ENCODE measurements at regions not wholly inside any gene's neighbourhood (a gene's known extent, or its start where the extent isn't known, plus 50 kb on each side); places are given as distances from the start of the nearest gene placed in this dataset.
"Not testable (repeated sequence)": the region's sequence is repeated elsewhere in the genome, so short reads cannot be mapped to it uniquely, and the experiment has no call there.

DNA sequence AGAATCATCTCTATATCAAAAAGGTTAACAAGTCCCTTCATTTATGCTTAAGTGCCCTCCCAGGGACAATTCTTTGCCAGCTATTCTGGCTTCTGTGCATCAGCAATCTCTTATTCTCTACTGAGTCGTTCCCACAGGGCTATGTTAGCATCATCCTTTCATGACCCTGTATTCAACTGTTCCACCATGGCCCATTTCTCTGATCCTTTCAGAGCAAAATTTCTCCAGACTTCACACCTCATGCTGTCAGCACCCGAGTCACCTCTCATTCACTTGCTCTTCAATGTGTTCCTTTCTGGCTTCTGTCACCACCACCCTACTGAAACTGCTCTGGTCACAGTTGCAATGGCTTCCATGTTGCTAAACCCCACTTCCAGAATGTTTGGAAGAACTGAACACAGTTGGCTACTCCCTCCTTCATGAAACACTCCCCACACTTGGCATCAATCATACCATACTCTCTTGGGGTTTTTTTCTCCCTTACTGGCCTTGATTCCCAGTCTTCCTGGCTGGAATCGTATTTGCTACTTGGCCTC is 159.5 kb upstream of the HMGA2 start:
- no peaks in the 10 kb centered on the region for H3K4me1 ChIP-seq (ENCODE audit: control insufficient read depth, insufficient read depth, low read length)
- no peaks in the 10 kb centered on the region for H3K36me3 ChIP-seq (ENCODE audit: control insufficient read depth, insufficient read depth, low read length)
- H3K9me3 ChIP-seq (ENCODE audit: control insufficient read depth, low read length) = no peaks in the 10 kb centered on the region
- H3K4me3 ChIP-seq (ENCODE audit: low read length) = no peak overlapping the region
- no peaks in the 10 kb centered on the region for H3K27me3 ChIP-seq (ENCODE audit: control insufficient read depth, insufficient read depth, low read length)
- H3K9ac ChIP-seq (ENCODE audit: low read length) = no peak overlapping the region

DNA sequence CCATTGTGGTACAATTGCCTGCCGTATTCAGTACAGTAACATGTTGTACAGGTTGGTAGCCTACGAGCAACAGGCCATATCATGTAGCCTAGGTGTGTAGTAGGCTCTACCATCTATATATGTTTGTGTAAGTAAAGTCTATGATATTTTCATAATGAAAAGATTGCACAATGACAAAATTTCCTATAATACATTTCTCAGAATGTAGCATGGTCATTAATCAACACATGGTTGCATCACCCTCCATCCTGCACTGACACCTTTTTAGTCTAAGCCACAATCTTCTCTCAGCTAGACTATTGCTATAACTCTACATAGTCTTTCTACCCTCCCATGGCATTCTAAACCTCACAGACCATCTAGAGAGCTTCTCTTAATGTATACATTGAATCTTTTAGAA is 158.5 kb upstream of the HMGA2 start:
- Histone ChIP-seq H3K9ac (ENCODE audit: low read length) (no peak overlapping the region), H3K4me3 (ENCODE audit: low read length) (no peak overlapping the region), H3K36me3 (ENCODE audit: control insufficient read depth, insufficient read depth, low read length) (no peaks in the 10 kb centered on the region), H3K9me3 (ENCODE audit: control insufficient read depth, low read length) (no peaks in the 10 kb centered on the region), H3K27me3 (ENCODE audit: control insufficient read depth, insufficient read depth, low read length) (no peaks in the 10 kb centered on the region), H3K4me1 (ENCODE audit: control insufficient read depth, insufficient read depth, low read length) (no peaks in the 10 kb centered on the region)

DNA sequence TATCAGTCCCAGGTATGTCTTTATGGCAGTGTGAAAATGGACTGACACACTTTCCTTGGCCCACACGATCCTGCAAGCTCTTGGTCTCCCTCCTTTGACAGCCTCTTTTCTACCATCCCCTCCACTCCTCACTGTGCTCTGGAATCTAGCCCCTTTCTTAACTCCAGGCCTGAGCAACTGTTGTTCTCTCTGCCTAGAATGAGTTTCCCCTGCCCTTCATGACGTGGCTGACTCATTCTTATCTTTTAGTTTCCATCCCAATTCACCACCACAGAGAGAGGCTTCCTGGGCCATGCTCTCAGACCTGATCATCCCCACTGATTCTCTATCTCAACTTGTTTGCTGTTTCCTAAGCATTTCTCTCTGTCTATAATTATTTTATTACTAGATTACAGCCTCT is 157.4 kb upstream of the HMGA2 start:
- Histone ChIP-seq H3K9ac (ENCODE audit: low read length) (no peak overlapping the region), H3K27me3 (ENCODE audit: control insufficient read depth, insufficient read depth, low read length) (no peaks in the 10 kb centered on the region), H3K9me3 (ENCODE audit: control insufficient read depth, low read length) (no peaks in the 10 kb centered on the region), H3K36me3 (ENCODE audit: control insufficient read depth, insufficient read depth, low read length) (no peaks in the 10 kb centered on the region), H3K4me3 (ENCODE audit: low read length) (no peak overlapping the region), H3K4me1 (ENCODE audit: control insufficient read depth, insufficient read depth, low read length) (no peaks in the 10 kb centered on the region)

DNA sequence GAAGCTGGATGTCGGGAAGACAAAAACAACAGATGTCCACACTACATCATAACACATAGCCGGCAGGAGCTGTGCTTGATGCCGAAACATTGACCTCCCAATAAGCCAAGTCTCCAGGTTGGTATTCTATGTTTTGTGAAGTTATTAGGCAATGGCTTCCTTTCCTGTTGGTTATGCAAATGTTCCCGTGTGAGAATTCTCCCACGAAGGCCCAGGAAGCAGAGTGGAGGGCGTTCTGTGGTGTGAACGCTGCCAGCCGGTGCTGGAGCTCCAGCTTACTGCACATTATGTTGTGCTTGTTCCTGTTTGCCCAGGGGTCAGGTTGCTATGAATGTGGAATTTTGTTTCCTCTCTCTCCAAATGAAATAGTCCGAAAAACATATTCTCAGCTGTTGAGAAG is 156.4 kb upstream of the HMGA2 start:
- Histone ChIP-seq H3K4me3 (ENCODE audit: low read length) (no peak overlapping the region), H3K36me3 (ENCODE audit: control insufficient read depth, insufficient read depth, low read length) (no peaks in the 10 kb centered on the region), H3K9me3 (ENCODE audit: control insufficient read depth, low read length) (no peaks in the 10 kb centered on the region), H3K4me1 (ENCODE audit: control insufficient read depth, insufficient read depth, low read length) (no peaks in the 10 kb centered on the region), H3K9ac (ENCODE audit: low read length) (no peak overlapping the region), H3K27me3 (ENCODE audit: control insufficient read depth, insufficient read depth, low read length) (no peaks in the 10 kb centered on the region)

DNA sequence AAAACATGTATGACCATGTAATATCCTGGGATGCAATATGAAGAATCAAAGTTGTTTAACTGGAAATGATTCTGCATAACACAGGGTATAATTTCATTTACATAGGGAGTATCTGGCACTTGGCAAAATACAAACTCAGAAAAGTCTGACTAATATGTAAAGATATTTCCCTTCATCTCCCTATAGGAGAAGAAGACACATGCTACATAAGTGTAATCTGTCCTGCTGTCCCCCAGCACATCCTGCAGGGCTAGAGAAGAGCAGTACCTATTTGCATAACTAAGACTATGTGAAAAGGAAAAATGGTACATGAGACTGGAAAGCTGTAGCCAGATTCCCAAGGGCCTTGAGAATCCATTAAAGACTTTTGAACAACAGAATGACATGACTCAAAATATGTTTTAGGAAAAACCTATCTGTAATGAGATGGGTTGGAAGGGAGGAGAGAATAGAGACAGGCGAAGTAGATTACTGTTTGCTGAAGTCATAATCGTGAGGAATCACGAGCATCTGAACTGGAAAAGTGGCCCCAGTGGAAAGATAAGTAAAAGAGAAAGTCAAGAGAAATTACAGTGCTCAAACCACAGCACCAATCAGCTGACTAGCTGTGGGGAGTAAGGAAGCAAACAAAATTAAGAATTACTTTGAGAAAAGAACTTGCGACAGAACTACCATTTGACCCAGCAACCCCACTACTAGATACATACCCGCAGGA is 155.1 kb upstream of the HMGA2 start:
- Histone ChIP-seq H3K4me3 (ENCODE audit: low read length) (no peak overlapping the region), H3K9ac (ENCODE audit: low read length) (no peak overlapping the region), H3K4me1 (ENCODE audit: control insufficient read depth, insufficient read depth, low read length) (no peaks in the 10 kb centered on the region), H3K9me3 (ENCODE audit: control insufficient read depth, low read length) (no peaks in the 10 kb centered on the region), H3K36me3 (ENCODE audit: control insufficient read depth, insufficient read depth, low read length) (no peaks in the 10 kb centered on the region), H3K27me3 (ENCODE audit: control insufficient read depth, insufficient read depth, low read length) (no peaks in the 10 kb centered on the region)

DNA sequence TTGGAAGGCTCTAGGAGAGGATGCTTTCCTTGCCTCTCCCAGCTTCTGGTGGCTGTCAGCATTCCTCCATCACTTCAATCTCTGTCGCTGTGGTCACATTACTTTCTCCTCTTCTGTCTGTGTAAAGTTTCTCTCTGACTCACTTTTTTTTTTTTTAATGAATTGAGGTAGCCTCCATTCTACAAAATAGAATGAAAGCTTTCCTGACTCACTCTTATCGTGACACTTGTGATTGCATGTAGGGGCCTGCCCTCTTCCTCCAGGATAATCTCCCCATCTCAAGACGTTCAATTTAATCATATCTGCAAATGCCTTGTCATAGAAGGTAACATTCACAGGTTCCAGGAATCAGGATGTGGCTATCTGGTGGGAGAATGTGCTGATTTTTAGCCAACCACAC is 153.5 kb upstream of the HMGA2 start:
- Histone ChIP-seq H3K36me3 (ENCODE audit: control insufficient read depth, insufficient read depth, low read length) (no peaks in the 10 kb centered on the region), H3K9me3 (ENCODE audit: control insufficient read depth, low read length) (no peaks in the 10 kb centered on the region), H3K9ac (ENCODE audit: low read length) (no peak overlapping the region), H3K4me3 (ENCODE audit: low read length) (no peak overlapping the region), H3K27me3 (ENCODE audit: control insufficient read depth, insufficient read depth, low read length) (no peaks in the 10 kb centered on the region), H3K4me1 (ENCODE audit: control insufficient read depth, insufficient read depth, low read length) (no peaks in the 10 kb centered on the region)

DNA sequence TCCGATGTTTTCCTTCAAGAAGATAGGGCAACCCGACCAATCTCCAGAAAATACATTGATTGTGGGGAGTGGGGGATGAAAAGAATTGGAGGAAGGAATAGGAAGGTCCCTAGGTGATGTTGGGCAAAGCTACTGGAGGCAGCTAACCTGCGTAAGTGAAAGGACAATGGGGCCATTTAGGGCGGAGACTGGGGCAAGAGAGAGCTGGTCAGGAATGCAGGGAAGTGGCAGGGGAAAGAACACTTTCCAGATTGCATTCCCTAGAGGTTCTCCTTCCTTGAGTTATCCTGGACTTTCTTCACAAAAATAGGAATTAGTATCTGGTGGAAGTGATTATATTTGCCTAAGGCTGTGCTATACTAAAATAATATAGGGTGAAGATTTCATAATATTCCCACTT is 151.8 kb upstream of the HMGA2 start:
- no peak overlapping the region for H3K9ac ChIP-seq (ENCODE audit: low read length)
- H3K9me3 ChIP-seq (ENCODE audit: control insufficient read depth, low read length) = no peaks in the 10 kb centered on the region
- no peaks in the 10 kb centered on the region for H3K36me3 ChIP-seq (ENCODE audit: control insufficient read depth, insufficient read depth, low read length)
- no peaks in the 10 kb centered on the region for H3K27me3 ChIP-seq (ENCODE audit: control insufficient read depth, insufficient read depth, low read length)
- no peaks in the 10 kb centered on the region for H3K4me1 ChIP-seq (ENCODE audit: control insufficient read depth, insufficient read depth, low read length)
- no peak overlapping the region for H3K4me3 ChIP-seq (ENCODE audit: low read length)

DNA sequence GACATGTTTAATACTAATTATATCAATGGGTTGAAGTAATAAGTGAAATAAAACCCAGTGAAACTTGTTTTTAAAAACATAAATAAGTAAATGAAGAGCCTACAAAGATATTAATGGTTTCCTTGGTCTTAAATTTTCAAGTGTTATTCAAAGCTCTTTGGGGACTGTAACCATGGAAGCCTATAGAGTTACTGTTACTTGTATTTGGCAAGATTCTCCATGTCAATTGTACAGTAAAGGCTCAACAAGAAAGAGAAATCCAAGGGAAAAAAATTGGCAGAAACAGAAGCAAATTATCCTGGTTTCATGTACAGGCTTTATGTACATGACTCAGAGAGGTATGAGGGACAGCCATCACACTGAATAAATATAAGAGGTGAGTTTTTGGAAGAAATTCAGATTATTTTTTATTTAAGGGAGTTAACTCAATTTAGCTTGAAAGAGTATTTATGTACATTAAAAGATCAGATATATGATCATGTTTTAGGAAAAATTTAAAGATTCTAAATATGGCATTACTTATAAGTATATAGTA is 151.1 kb upstream of the HMGA2 start:
- no peaks in the 10 kb centered on the region for H3K27me3 ChIP-seq (ENCODE audit: control insufficient read depth, insufficient read depth, low read length)
- no peaks in the 10 kb centered on the region for H3K9me3 ChIP-seq (ENCODE audit: control insufficient read depth, low read length)
- H3K4me1 ChIP-seq (ENCODE audit: control insufficient read depth, insufficient read depth, low read length) = no peaks in the 10 kb centered on the region
- no peaks in the 10 kb centered on the region for H3K36me3 ChIP-seq (ENCODE audit: control insufficient read depth, insufficient read depth, low read length)
- H3K9ac ChIP-seq (ENCODE audit: low read length) = no peak overlapping the region
- no peak overlapping the region for H3K4me3 ChIP-seq (ENCODE audit: low read length)

DNA sequence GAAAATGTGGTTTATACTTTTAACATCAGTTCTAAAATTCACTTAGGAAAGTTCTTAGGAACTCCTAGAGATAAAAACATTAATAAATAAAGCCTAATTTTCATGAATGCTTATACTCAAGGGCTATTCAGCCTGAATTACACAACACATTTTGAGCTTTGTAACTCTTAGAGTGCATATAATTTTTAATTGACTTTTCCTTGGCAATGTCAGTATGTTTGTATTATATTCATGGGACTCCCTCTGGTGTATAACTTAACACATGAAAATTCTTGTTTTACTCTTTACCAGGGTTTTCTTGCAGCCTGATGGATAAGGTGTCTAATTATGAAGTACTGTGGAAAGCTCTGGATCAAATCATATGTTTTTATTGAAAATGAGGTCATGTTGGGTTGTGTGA is 150.6 kb upstream of the HMGA2 start:
- no peaks in the 10 kb centered on the region for H3K27me3 ChIP-seq (ENCODE audit: control insufficient read depth, insufficient read depth, low read length)
- H3K36me3 ChIP-seq (ENCODE audit: control insufficient read depth, insufficient read depth, low read length) = no peaks in the 10 kb centered on the region
- no peaks in the 10 kb centered on the region for H3K9me3 ChIP-seq (ENCODE audit: control insufficient read depth, low read length)
- H3K4me1 ChIP-seq (ENCODE audit: control insufficient read depth, insufficient read depth, low read length) = no peaks in the 10 kb centered on the region
- H3K9ac ChIP-seq (ENCODE audit: low read length) = no peak overlapping the region
- no peak overlapping the region for H3K4me3 ChIP-seq (ENCODE audit: low read length)

DNA sequence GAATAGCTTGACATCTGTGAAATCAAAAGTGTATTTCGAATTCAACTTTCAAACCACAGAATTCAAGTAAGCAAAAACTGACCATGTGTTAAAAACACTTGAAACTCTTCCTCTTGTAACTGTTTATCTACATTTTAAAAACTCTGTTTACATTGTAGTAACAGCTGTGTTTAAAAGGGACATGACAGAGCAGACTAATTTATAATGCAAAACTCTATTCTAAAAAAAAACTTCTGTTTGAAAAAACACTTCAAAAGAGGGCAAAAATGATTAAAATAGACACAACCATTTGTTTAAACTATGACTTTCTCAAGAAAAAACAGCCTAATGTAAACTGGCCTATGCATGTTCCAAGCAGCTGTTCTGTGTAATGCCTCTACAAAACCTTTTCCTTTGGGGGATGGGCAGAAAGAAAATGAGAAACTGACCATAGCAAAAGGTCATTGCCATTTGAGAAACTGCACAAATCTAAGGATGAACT is 149.1 kb upstream of the HMGA2 start:
- H3K9ac ChIP-seq (ENCODE audit: low read length) = no peak overlapping the region
- no peaks in the 10 kb centered on the region for H3K4me1 ChIP-seq (ENCODE audit: control insufficient read depth, insufficient read depth, low read length)
- no peaks in the 10 kb centered on the region for H3K9me3 ChIP-seq (ENCODE audit: control insufficient read depth, low read length)
- H3K4me3 ChIP-seq (ENCODE audit: low read length) = no peak overlapping the region
- H3K36me3 ChIP-seq (ENCODE audit: control insufficient read depth, insufficient read depth, low read length) = no peaks in the 10 kb centered on the region
- no peaks in the 10 kb centered on the region for H3K27me3 ChIP-seq (ENCODE audit: control insufficient read depth, insufficient read depth, low read length)

DNA sequence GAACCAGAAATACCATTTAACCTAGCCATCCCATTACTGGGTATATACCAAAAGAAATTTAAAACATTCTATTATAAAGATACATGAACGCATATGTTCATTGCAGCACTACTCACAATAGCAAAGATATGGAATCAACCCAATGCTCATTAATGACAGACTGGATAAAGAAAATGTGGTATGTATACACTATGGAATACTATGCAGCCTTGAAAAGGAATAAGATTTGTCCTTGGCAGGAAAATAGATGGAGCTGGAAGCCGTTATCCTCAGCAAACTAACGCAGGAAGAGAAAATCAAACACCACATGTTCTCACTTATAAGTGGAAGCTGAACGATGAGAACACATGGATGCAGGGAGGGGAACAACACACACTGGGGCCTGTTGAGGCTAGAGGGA is 146.1 kb upstream of the HMGA2 start:
- not testable (repeated sequence) for H3K4me3 ChIP-seq (ENCODE audit: low read length)

DNA sequence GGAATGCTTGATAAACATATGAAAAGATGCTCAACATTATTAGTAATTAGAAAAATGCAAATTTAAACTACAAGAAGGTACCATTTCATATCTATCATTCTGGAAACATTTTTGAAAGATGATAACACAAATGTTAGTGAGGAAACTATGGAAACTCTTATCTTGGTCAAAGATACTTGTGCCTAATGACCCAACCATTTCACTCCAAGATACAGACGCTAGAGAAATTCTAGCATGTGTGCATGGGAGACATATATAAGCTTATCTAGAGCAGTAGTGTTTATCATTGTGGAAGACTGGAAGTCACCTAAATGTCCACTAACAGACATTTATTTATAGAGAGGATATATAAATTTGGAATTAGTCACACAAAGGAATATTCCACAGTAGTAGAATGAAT is 143.1 kb upstream of the HMGA2 start:
- H3K36me3 ChIP-seq (ENCODE audit: control insufficient read depth, insufficient read depth, low read length) = no peaks in the 10 kb centered on the region
- no peaks in the 10 kb centered on the region for H3K4me1 ChIP-seq (ENCODE audit: control insufficient read depth, insufficient read depth, low read length)
- no peaks in the 10 kb centered on the region for H3K9me3 ChIP-seq (ENCODE audit: control insufficient read depth, low read length)
- H3K9ac ChIP-seq (ENCODE audit: low read length) = no peak overlapping the region
- no peaks in the 10 kb centered on the region for H3K27me3 ChIP-seq (ENCODE audit: control insufficient read depth, insufficient read depth, low read length)
- H3K4me3 ChIP-seq (ENCODE audit: low read length) = no peak overlapping the region

More for the DNA sequence above, 146.1 kb upstream of the HMGA2 start:
- H3K27me3 ChIP-seq (ENCODE audit: control insufficient read depth, insufficient read depth, low read length); H3K4me1 ChIP-seq (ENCODE audit: control insufficient read depth, insufficient read depth, low read length); H3K36me3 ChIP-seq (ENCODE audit: control insufficient read depth, insufficient read depth, low read length); H3K9me3 ChIP-seq (ENCODE audit: control insufficient read depth, low read length); H3K9ac ChIP-seq (ENCODE audit: low read length): not testable (repeated sequence)
